Parathyroid adenoma (tissue), 2 donors: ENCODE measurements at regions not wholly inside any gene's neighbourhood (a gene's known extent, or its start where the extent isn't known, plus 50 kb on each side); places are given as distances from the start of the nearest gene placed in this dataset.

Experiments
- H2AFZ ChIP-seq: fragments of 300-600 bp; sonication (generic); one replicate; pipeline ENCODE4 v1.7.0; 2017; ENCODE audit warnings: antibody characterized with exemption, mild to moderate bottlenecking
- H3K27ac ChIP-seq: fragments of 300-600 bp; sonication (generic); one replicate; pipeline ENCODE4 v1.7.0; 2017
- H3K27me3 ChIP-seq: fragments of 300-600 bp; sonication (generic); one replicate; pipeline ENCODE4 v1.7.0; 2017; ENCODE audit warnings: low read length; ENCODE audit not compliant: control insufficient read depth, insufficient read depth
- H3K36me3 ChIP-seq: fragments of 300-600 bp; sonication (generic); one replicate; pipeline ENCODE4 v1.7.0; 2017; ENCODE audit warnings: low read length; ENCODE audit not compliant: control insufficient read depth, insufficient read depth
- H3K4me1 ChIP-seq: fragments of 300-600 bp; sonication (generic); one replicate; pipeline ENCODE4 v1.7.0; 2017; ENCODE audit warnings: control low read depth
- H3K4me2 ChIP-seq: fragments of 300-600 bp; sonication (generic); one replicate; pipeline ENCODE4 v1.7.0; 2017; ENCODE audit warnings: low read length
- H3K4me3 ChIP-seq: fragments of 300-600 bp; sonication (generic); one replicate; pipeline ENCODE4 v1.7.0; 2017; ENCODE audit warnings: low read depth, low read length
- H3K79me2 ChIP-seq: fragments of 300-600 bp; sonication (generic); one replicate; pipeline ENCODE4 v1.7.0; 2017; ENCODE audit warnings: control low read depth
- H3K9ac ChIP-seq: fragments of 300-600 bp; sonication (generic); one replicate; pipeline ENCODE4 v1.7.0; 2017; ENCODE audit warnings: mild to moderate bottlenecking
- H3K9me3 ChIP-seq: fragments of 300-600 bp; sonication (generic); one replicate; pipeline ENCODE4 v1.7.0; 2017; ENCODE audit warnings: low read length; ENCODE audit not compliant: control insufficient read depth
- TF ChIP-seq, protein P1 (sequence below): fragments of 300-600 bp; sonication (generic); IDR thresholded peaks from one replicate; pipeline ENCODE4 v1.7.0; 2017; ENCODE audit warnings: antibody characterized with exemption, mild to moderate bottlenecking
- donor health status: primary hyperparathyroidism.

- Histone ChIP-seq H3K27me3 (no peaks in the 10 kb centered on the region), H3K4me3 (no peak overlapping the region), H3K79me2 (no peaks in the 10 kb centered on the region), H2AFZ (no peak overlapping the region), H3K36me3 (no peaks in the 10 kb centered on the region), H3K4me2 (no peak overlapping the region), H3K27ac (no peak overlapping the region), H3K9ac (no peak overlapping the region), H3K9me3 (no peaks in the 10 kb centered on the region), H3K4me1 (no peaks in the 10 kb centered on the region)
- TF ChIP-seq, protein P1, sequence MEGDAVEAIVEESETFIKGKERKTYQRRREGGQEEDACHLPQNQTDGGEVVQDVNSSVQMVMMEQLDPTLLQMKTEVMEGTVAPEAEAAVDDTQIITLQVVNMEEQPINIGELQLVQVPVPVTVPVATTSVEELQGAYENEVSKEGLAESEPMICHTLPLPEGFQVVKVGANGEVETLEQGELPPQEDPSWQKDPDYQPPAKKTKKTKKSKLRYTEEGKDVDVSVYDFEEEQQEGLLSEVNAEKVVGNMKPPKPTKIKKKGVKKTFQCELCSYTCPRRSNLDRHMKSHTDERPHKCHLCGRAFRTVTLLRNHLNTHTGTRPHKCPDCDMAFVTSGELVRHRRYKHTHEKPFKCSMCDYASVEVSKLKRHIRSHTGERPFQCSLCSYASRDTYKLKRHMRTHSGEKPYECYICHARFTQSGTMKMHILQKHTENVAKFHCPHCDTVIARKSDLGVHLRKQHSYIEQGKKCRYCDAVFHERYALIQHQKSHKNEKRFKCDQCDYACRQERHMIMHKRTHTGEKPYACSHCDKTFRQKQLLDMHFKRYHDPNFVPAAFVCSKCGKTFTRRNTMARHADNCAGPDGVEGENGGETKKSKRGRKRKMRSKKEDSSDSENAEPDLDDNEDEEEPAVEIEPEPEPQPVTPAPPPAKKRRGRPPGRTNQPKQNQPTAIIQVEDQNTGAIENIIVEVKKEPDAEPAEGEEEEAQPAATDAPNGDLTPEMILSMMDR, result no peak
These were observed 713.3 kb downstream of the GBE1 start for GRCh38 chr3:81048058-81048665.

- TF ChIP-seq, protein P1, result no peak
- H3K9ac ChIP-seq, result no peak overlapping the region
These were observed 715.5 kb downstream of the GBE1 start for GRCh38 chr3:81045976-81046375.

GRCh38 chr3:81045246-81045645 lies 716.2 kb downstream of the GBE1 start:
- no peak overlapping the region for H3K9ac ChIP-seq
- H2AFZ ChIP-seq, result no peak overlapping the region
- H3K27me3 ChIP-seq, result no peaks in the 10 kb centered on the region
- H3K27ac ChIP-seq, result no peak overlapping the region
- no peaks in the 10 kb centered on the region for H3K4me1 ChIP-seq
- H3K9me3 ChIP-seq, result no peaks in the 10 kb centered on the region
- H3K4me2 ChIP-seq, result no peak overlapping the region
- no peak overlapping the region for H3K4me3 ChIP-seq
- H3K79me2 ChIP-seq, result no peaks in the 10 kb centered on the region
- no peaks in the 10 kb centered on the region for H3K36me3 ChIP-seq
- TF ChIP-seq, protein P1, result no peak

More at GRCh38 chr3:81045976-81046375, 715.5 kb downstream of the GBE1 start:
- H3K4me1 ChIP-seq, result no peaks in the 10 kb centered on the region
- no peak overlapping the region for H2AFZ ChIP-seq
- H3K27ac ChIP-seq, result no peak overlapping the region
- no peaks in the 10 kb centered on the region for H3K36me3 ChIP-seq
- no peak overlapping the region for H3K4me2 ChIP-seq
- H3K27me3 ChIP-seq, result no peaks in the 10 kb centered on the region
- H3K9me3 ChIP-seq, result no peaks in the 10 kb centered on the region
- H3K4me3 ChIP-seq, result no peak overlapping the region
- H3K79me2 ChIP-seq, result no peaks in the 10 kb centered on the region

GRCh38 chr3:81043660-81044199 lies 717.7 kb downstream of the GBE1 start:
- Histone ChIP-seq H3K4me2 (no peak overlapping the region), H2AFZ (no peak overlapping the region), H3K27me3 (no peaks in the 10 kb centered on the region), H3K9me3 (no peaks in the 10 kb centered on the region), H3K4me1 (no peaks in the 10 kb centered on the region), H3K9ac (no peak overlapping the region), H3K27ac (no peak overlapping the region), H3K36me3 (no peaks in the 10 kb centered on the region), H3K79me2 (no peaks in the 10 kb centered on the region), H3K4me3 (no peak overlapping the region)
- TF ChIP-seq, protein P1, result no peak

DNA sequence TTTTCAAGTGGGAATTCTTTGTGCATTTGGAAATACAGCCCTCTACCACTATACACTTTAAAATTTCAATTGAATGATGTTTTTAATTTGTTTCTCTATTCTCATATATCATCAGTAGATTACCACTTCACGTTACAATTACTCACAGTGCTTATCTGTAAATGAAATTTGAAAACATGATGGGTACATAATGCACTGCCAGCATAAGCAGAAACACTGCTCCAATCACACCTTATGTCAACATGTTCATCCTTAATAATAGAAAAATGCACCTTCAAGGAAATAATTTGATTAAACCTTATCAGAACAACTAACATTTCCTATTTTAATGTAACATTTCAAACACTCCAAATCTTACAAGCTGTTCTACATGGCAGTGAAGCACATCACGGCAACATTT lies 718.4 kb downstream of the GBE1 start:
- Histone ChIP-seq H3K4me1 (no peaks in the 10 kb centered on the region), H3K4me2 (no peak overlapping the region), H3K9ac (no peak overlapping the region), H3K36me3 (no peaks in the 10 kb centered on the region), H3K9me3 (no peaks in the 10 kb centered on the region), H3K27ac (no peak overlapping the region), H3K27me3 (no peaks in the 10 kb centered on the region), H3K79me2 (no peaks in the 10 kb centered on the region), H2AFZ (no peak overlapping the region), H3K4me3 (no peak overlapping the region)
- TF ChIP-seq, protein P1, result no peak
